ENCODE measurements at regions not wholly inside any gene's neighbourhood (a gene's known extent, or its start where the extent isn't known, plus 50 kb on each side); places are given as distances from the start of the nearest gene placed in this dataset.

GRCh38 chr12:116637589-116638150 lies 78.5 kb downstream of the MAP1LC3B2 start:
- H3K23me2 ChIP-seq (ENCODE audit: low read depth, low read length) = no peaks in the 10 kb centered on the region
- no peak overlapping the region for H3K27ac ChIP-seq (ENCODE audit: low read depth, low read length)
- H3K4me2 ChIP-seq (ENCODE audit: insufficient read depth in 1 of 2, low read depth in 2 of 2, low read length in 2 of 2) = no peak overlapping the region
- TF ChIP-seq EP300 (IDR thresholded peaks at IDR 0.05; ENCODE audit: borderline replicate concordance in 1 of 2, low read depth in 2 of 2, low read length in 2 of 2) (no peak), FOSL1 (IDR thresholded peaks at IDR 0.05; ENCODE audit: insufficient read depth, low read depth, low read length) (no peak), SIX5 (IDR thresholded peaks at IDR 0.05; ENCODE audit: low read depth, low read length) (no peak), USF2 (IDR thresholded peaks at IDR 0.05; ENCODE audit: low read length) (no peak), CTBP2 (IDR thresholded peaks at IDR 0.05; ENCODE audit: borderline replicate concordance, insufficient read depth, insufficient read length, low read length) (no peak), MAFK (IDR thresholded peaks at IDR 0.05; ENCODE audit: low read depth, low read length) (no peak)
- H3K4ac ChIP-seq (replicated peaks; ENCODE audit: insufficient read length, low read depth, low read length) = no peak overlapping the region
- no peaks in the 10 kb centered on the region for H4K20me1 ChIP-seq (replicated peaks in 1 of 2; ENCODE audit: control insufficient read depth in 1 of 2, insufficient read depth in 2 of 2, low read length in 2 of 2)
- DNase-seq (ENCODE audit: low read depth in 1 of 2, low spot score in 2 of 2) (no peak), FAIRE-seq (no peak)
- H2BK12ac ChIP-seq (ENCODE audit: low read depth, low read length) = no peak overlapping the region
- no peak overlapping the region for H2BK15ac ChIP-seq (ENCODE audit: low read length)
- H3K18ac ChIP-seq (ENCODE audit: extremely low read depth, low read length) = no peak overlapping the region
- no peak overlapping the region for H2AK5ac ChIP-seq (ENCODE audit: low read depth, low read length)
- H3K36me3 ChIP-seq (ENCODE audit: control insufficient read depth in 2 of 4, insufficient read depth in 4 of 4, low read length in 3 of 4) = no peaks in the 10 kb centered on the region
- no peaks in the 10 kb centered on the region for H3K27me3 ChIP-seq (replicated peaks in 1 of 4; ENCODE audit: control insufficient read depth in 3 of 4, extremely low read depth in 1 of 4, insufficient read depth in 3 of 4, low read length in 3 of 4)
- H4K5ac ChIP-seq (ENCODE audit: insufficient read length, low read depth, low read length) = no peak overlapping the region
- no peak overlapping the region for H3K23ac ChIP-seq (ENCODE audit: insufficient read length)
- no peak overlapping the region for H3K9ac ChIP-seq (replicated peaks in 1 of 4; ENCODE audit: extremely low read depth in 1 of 4, low read depth in 3 of 4, low read length in 3 of 4)
- H3K56ac ChIP-seq (replicated peaks; ENCODE audit: insufficient read length, low read depth, low read length) = no peak overlapping the region
- no peaks in the 10 kb centered on the region for H3K79me2 ChIP-seq (ENCODE audit: control insufficient read depth in 1 of 2, insufficient read depth in 2 of 2, low read length in 2 of 2)
- H2BK5ac ChIP-seq (ENCODE audit: low read depth, low read length) = no peak overlapping the region
- no peak overlapping the region for H2BK120ac ChIP-seq (replicated peaks; ENCODE audit: low read depth, low read length)
- no peak overlapping the region for H4K91ac ChIP-seq (replicated peaks; ENCODE audit: insufficient read length, low read length)
- ChIA-PET CTCF (ENCODE audit: partially characterized antibody) (interaction anchor here (1.7 kb wide), 1 partner anchor 13 kb away, joined by 4 read pairs; no protein-coding TSS in a partner anchor), POLR2A (ENCODE audit: partially characterized antibody) (no interaction called here)
- no peak overlapping the region for H3K4me3 ChIP-seq (ENCODE audit: extremely low read depth in 1 of 4, insufficient read depth in 2 of 4, low read depth in 3 of 4, low read length in 4 of 4)
- no peaks in the 10 kb centered on the region for H3K9me3 ChIP-seq (ENCODE audit: insufficient read depth in 2 of 2, low read depth in 1 of 2, low read length in 1 of 2)
- 92% methylated on average over 6 of the region's 6 CpGs; no CpG with 5 or more reads in 1 of the 2 experiments for WGBS, 2 experiments (ENCODE audit: extremely low coverage in 1 of 2, insufficient coverage in 1 of 2, insufficient read length in 1 of 2, insufficient replicate concordance in 2 of 2, low coverage in 1 of 2, low lambda C conversion rate in 2 of 2, missing lambda C conversion rate in 1 of 2)
- no peak overlapping the region for H3K14ac ChIP-seq (ENCODE audit: insufficient read length)
- H2AFZ ChIP-seq (ENCODE audit: low read length) = no peak overlapping the region
- no peaks in the 10 kb centered on the region for H3K4me1 ChIP-seq (replicated peaks in 1 of 4; ENCODE audit: control insufficient read depth in 3 of 4, insufficient read depth in 4 of 4, low read length in 3 of 4)
- H2BK20ac ChIP-seq (ENCODE audit: low read length) = no peak overlapping the region
- H3K79me1 ChIP-seq (ENCODE audit: low read depth, low read length) = no peaks in the 10 kb centered on the region
- no peak overlapping the region for H4K8ac ChIP-seq (ENCODE audit: extremely low read depth, insufficient read depth, low read length)

Data from H1 (cell line).